ENCODE measurements at regions not wholly inside any gene's neighbourhood (a gene's known extent, or its start where the extent isn't known, plus 50 kb on each side); places are given as distances from the start of the nearest gene placed in this dataset.

DNA sequence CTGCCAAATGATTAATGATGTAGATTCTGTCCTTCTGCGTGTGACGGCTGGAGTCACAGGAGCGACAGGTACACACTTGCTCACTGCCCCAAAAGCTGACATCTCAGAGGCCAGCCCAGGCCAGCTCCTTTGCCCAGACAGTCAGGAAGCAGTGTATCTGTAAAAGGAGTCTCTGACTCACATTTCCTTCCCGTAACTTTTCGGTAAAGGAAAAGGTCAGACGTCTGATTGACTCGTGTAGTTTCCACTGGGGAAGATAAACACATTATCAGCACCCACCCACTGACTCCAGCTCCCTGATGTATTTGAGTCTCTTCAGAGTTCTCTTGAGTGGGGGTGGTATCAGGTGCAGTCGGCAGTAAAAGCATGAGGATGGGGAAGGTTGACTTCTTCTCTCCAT lies 64.4 kb upstream of the WWC1 start:
- TF ChIP-seq CTCF (IDR thresholded peaks at IDR 0.05; ENCODE audit: low read depth, low read length, missing control alignments) = no peak
- no peak overlapping the region for H3K4me3 ChIP-seq (ENCODE audit: low read depth, low read length)
- DNase-seq (ENCODE audit: low read depth) = no peak

- TF ChIP-seq CTCF (IDR thresholded peaks at IDR 0.05; ENCODE audit: low read depth, low read length, missing control alignments) = no peak
- DNase-seq (ENCODE audit: low read depth) = peak; percentile 38
- H3K4me3 ChIP-seq (ENCODE audit: low read depth, low read length) = no peak overlapping the region
These were observed 63.4 kb upstream of the WWC1 start for GRCh38 chr5:168227973-168228615.

DNA sequence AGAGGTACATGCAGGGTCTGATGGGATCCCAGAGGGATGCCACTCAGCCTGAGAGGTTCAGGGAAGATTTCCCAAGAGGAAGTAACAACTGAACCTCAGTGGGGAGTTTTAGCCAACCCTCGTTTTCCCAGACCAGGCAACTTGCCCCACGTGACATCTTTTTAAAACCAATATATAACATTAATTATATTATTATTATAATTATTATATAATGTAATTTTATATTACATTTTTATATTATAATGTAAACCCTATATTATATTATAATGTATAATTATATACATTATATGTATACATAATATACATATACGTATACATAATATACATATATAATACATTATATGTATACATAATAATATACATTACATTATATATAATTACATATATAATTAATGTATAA lies 62.8 kb upstream of the WWC1 start:
- TF ChIP-seq CTCF (IDR thresholded peaks at IDR 0.05; ENCODE audit: low read depth, low read length, missing control alignments) = no peak
- DNase-seq (ENCODE audit: low read depth) = no peak
- H3K4me3 ChIP-seq (ENCODE audit: low read depth, low read length) = no peak overlapping the region

DNA sequence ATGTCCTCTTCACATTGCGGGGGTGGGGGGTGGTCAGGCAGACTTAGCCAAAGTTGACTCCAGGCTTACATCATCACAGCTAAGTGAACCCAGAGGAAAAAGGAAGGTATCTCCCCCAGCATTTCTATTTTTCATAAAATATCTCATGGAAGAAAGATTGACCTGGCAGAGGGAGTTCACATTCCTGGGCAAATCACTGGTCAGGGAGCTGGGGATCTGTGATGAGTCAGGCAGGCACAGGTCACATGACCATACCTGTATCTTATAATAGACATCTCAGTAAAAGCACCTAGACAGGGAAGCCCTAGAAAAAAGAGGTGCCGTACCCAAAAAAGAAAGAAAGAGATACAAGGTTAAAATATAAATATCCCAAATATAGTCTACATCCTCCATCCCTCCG lies 57.3 kb upstream of the WWC1 start:
- H3K4me3 ChIP-seq (ENCODE audit: low read depth, low read length) = no peak overlapping the region
- no peak for TF ChIP-seq CTCF (IDR thresholded peaks at IDR 0.05; ENCODE audit: low read depth, low read length, missing control alignments)
- no peak for DNase-seq (ENCODE audit: low read depth)

DNA sequence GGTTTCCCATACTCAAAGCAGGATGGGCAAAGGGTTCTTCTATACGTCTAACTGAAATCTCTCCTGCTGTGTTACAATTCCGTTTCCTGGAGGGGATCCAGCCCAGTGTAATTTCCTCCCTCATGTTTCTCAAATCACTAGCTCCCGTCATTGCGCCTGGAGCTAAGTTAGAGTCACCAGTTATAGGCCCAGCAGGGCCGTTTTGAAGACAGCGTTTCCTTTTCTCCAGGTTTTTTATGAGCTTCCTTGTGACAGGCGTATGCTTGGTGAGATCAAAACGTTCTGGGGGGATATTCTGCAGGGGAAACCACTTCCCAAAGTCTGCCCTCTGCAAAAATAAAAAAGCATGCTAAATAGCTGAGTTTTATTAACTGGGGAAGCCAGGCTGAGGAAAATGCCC lies 53.0 kb upstream of the WWC1 start:
- DNase-seq (ENCODE audit: low read depth) = no peak
- H3K4me3 ChIP-seq (ENCODE audit: low read depth, low read length) = no peak overlapping the region
- TF ChIP-seq CTCF (IDR thresholded peaks at IDR 0.05; ENCODE audit: low read depth, low read length, missing control alignments) = no peak

GRCh38 chr5:168239325-168239724 lies 52.1 kb upstream of the WWC1 start:
- DNase-seq (ENCODE audit: low read depth) = no peak
- no peak overlapping the region for H3K4me3 ChIP-seq (ENCODE audit: low read depth, low read length)
- no peak for TF ChIP-seq CTCF (IDR thresholded peaks at IDR 0.05; ENCODE audit: low read depth, low read length, missing control alignments)

All from GM12864 (cell line).